Liver (tissue), 7 donors: ENCODE measurements at regions not wholly inside any gene's neighbourhood (a gene's known extent, or its start where the extent isn't known, plus 50 kb on each side); places are given as distances from the start of the nearest gene placed in this dataset.

Source experiments
- DNase-seq: peaks from one replicate; pipeline ENCODE4 v3.0.0-alpha.2; 2017; ENCODE audit warnings: low spot score
- H3K27ac ChIP-seq, 2 donors: one replicate each; pipeline ENCODE4 v1.7.0; 2013; ENCODE audit warnings: inconsistent platforms in 2 of 2, low read length in 2 of 2, control low read depth in 1 of 2, low read depth in 1 of 2, mild to moderate bottlenecking in 1 of 2
- H3K27me3 ChIP-seq, 4 donors: one replicate each; pipeline versions ENCODE4 v1.6.1 to v1.7.0; 2013; ENCODE audit warnings: low read length in 3 of 4, inconsistent platforms in 1 of 4, mild to moderate bottlenecking in 1 of 4, moderate library complexity in 1 of 4; ENCODE audit not compliant: control insufficient read depth in 4 of 4, insufficient read depth in 4 of 4
- H3K36me3 ChIP-seq, 4 donors: one replicate each; pipeline versions ENCODE4 v1.6.1 to v1.7.0; 2013; ENCODE audit warnings: low read length in 3 of 4, mild to moderate bottlenecking in 3 of 4, low read depth in 1 of 4, moderate library complexity in 1 of 4; ENCODE audit not compliant: control insufficient read depth in 4 of 4, insufficient read depth in 3 of 4
- H3K4me1 ChIP-seq, 4 donors: one replicate each; pipeline versions ENCODE4 v1.6.1 to v1.7.0; 2013; ENCODE audit warnings: low read length in 3 of 4, mild to moderate bottlenecking in 3 of 4, moderate library complexity in 1 of 4; ENCODE audit not compliant: control insufficient read depth in 4 of 4, insufficient read depth in 4 of 4
- H3K4me3 ChIP-seq, 3 donors: one replicate each; pipeline versions ENCODE4 v1.6.1 to v1.7.0; 2013; ENCODE audit warnings: low read length in 3 of 3, control low read depth in 1 of 3, low read depth in 1 of 3, mild to moderate bottlenecking in 1 of 3
- H3K9ac ChIP-seq, 2 donors: one replicate each; pipeline ENCODE4 v1.7.0; 2013; ENCODE audit warnings: low read length in 2 of 2, mild to moderate bottlenecking in 2 of 2, moderate library complexity in 2 of 2, control low read depth in 1 of 2, low read depth in 1 of 2
- H3K9me3 ChIP-seq, 4 donors: one replicate each; pipeline versions ENCODE4 v1.6.1 to v1.7.0; 2013; ENCODE audit warnings: low read length in 3 of 4; ENCODE audit not compliant: control insufficient read depth in 4 of 4
- ATF3 ChIP-seq: IDR thresholded peaks from 2 replicates; pipeline ENCODE4 v1.6.1; 2016; ENCODE audit warnings: antibody characterized with exemption
- EGR1 ChIP-seq, 2 donors: IDR thresholded peaks; 2 replicates each; pipeline ENCODE4 v1.6.1; 2016 to 2018; ENCODE audit warnings: antibody characterized with exemption in 2 of 2, low read depth in 2 of 2
- FOXA1 ChIP-seq: IDR thresholded peaks from 2 replicates; pipeline ENCODE4 v1.6.1; 2016; ENCODE audit warnings: antibody characterized with exemption
- FOXA2 ChIP-seq: IDR thresholded peaks from 2 replicates; pipeline ENCODE4 v1.6.1; 2016; ENCODE audit warnings: antibody characterized with exemption
- GABPA ChIP-seq, 2 donors: IDR thresholded peaks in 1 of 2; conservative IDR thresholded peaks in 1 of 2; 2 replicates each; pipeline ENCODE4 v1.6.1; 2016; ENCODE audit warnings: antibody characterized with exemption in 2 of 2, mild to moderate bottlenecking in 1 of 2, moderate library complexity in 1 of 2
- HNF4A ChIP-seq, 2 donors: conservative IDR thresholded peaks; 2 replicates each; pipeline ENCODE4 v1.6.1; 2016; ENCODE audit warnings: antibody characterized with exemption in 2 of 2, mild to moderate bottlenecking in 2 of 2
- HNF4G ChIP-seq: IDR thresholded peaks from 2 replicates; pipeline ENCODE4 v1.6.1; 2016; ENCODE audit warnings: antibody characterized with exemption
- JUND ChIP-seq, 2 donors: IDR thresholded peaks; 2 replicates each; pipeline ENCODE4 v1.6.1; 2016; ENCODE audit warnings: antibody characterized with exemption in 2 of 2
- MAX ChIP-seq: IDR thresholded peaks from 2 replicates; pipeline ENCODE4 v1.6.1; 2016; ENCODE audit warnings: antibody characterized with exemption
- NR2F2 ChIP-seq: IDR thresholded peaks from 2 replicates; pipeline ENCODE4 v1.6.1; 2016; ENCODE audit warnings: antibody characterized with exemption
- RAD21 ChIP-seq, 2 donors: IDR thresholded peaks; 2 replicates each; pipeline ENCODE4 v1.6.1; 2016; ENCODE audit warnings: antibody characterized with exemption in 2 of 2, mild to moderate bottlenecking in 2 of 2
- REST ChIP-seq: IDR thresholded peaks from 2 replicates; pipeline ENCODE4 v1.6.1; 2016; ENCODE audit warnings: antibody characterized with exemption, mild to moderate bottlenecking
- RXRA ChIP-seq, 2 donors: IDR thresholded peaks; 2 replicates each; pipeline ENCODE4 v1.6.1; 2017 to 2018; ENCODE audit warnings: antibody characterized with exemption in 2 of 2, mild to moderate bottlenecking in 1 of 2
- SP1 ChIP-seq: IDR thresholded peaks from 2 replicates; pipeline ENCODE4 v1.6.1; 2018; ENCODE audit warnings: antibody characterized with exemption, mild to moderate bottlenecking
- TAF1 ChIP-seq: conservative IDR thresholded peaks from 2 replicates; pipeline ENCODE4 v1.6.1; 2016; ENCODE audit warnings: antibody characterized with exemption, mild to moderate bottlenecking
- YY1 ChIP-seq: IDR thresholded peaks from 2 replicates; pipeline ENCODE4 v1.6.1; 2016; ENCODE audit warnings: antibody characterized with exemption, mild to moderate bottlenecking
- ZBTB33 ChIP-seq: IDR thresholded peaks from 2 replicates; pipeline ENCODE4 v1.6.1; 2016; ENCODE audit warnings: antibody characterized with exemption
- WGBS: extraction: QIAGEN DNeasy Blood & Tissue Kit; methylation state at CpG from one replicate; pipeline ENCODE4 v1.1.7; 2013; 5-methylcytosine and 5-hydroxymethylcytosine counted together
- donor health status: healthy.
- donor health status: healthy.
- donor health status: healthy.
- donor health status: healthy.

- Histone ChIP-seq H3K4me1 (no peaks in the 10 kb centered on the region), H3K9me3 (no peaks in the 10 kb centered on the region), H3K4me3 (no peak overlapping the region), H3K9ac (no peak overlapping the region), H3K36me3 (no peaks in the 10 kb centered on the region), H3K27ac (no peak overlapping the region), H3K27me3 (no peaks in the 10 kb centered on the region)
- 68% methylated on average over 5 of the region's 5 CpGs for WGBS
- TF ChIP-seq NR2F2: no peak
- TF ChIP-seq MAX: no peak
- no peak for TF ChIP-seq REST
- TF ChIP-seq ZBTB33: no peak
- no peak for TF ChIP-seq JUND (IDR thresholded peaks at IDR 0.05)
- no peak for TF ChIP-seq FOXA2
- TF ChIP-seq RAD21 (IDR thresholded peaks at IDR 0.05): no peak
- no peak for TF ChIP-seq SP1
- DNase-seq: no peak
Observed at GRCh38 chr9:105076729-105077128, 148.8 kb upstream of the ABCA1 start.

- TF ChIP-seq NR2F2 (no peak), ATF3 (no peak), HNF4G (no peak), TAF1 (no peak), RXRA (IDR thresholded peaks at IDR 0.05) (no peak), HNF4A (conservative IDR thresholded peaks at IDR 0.05) (no peak), YY1 (no peak), FOXA2 (no peak)
- no peaks in the 10 kb centered on the region for H3K4me1 ChIP-seq
- no peaks in the 10 kb centered on the region for H3K36me3 ChIP-seq
- H3K4me3 ChIP-seq: no peak overlapping the region
- no peak overlapping the region for H3K27ac ChIP-seq
- no peaks in the 10 kb centered on the region for H3K9me3 ChIP-seq
- WGBS: over 99% methylated on average over 2 of the region's 2 CpGs
- H3K27me3 ChIP-seq: no peaks in the 10 kb centered on the region
- H3K9ac ChIP-seq: no peak overlapping the region
- no peak for DNase-seq
Observed at GRCh38 chr9:105079457-105079856, 151.5 kb upstream of the ABCA1 start.

- Histone ChIP-seq H3K27ac (no peak overlapping the region), H3K9ac (no peak overlapping the region), H3K9me3 (no peaks in the 10 kb centered on the region), H3K27me3 (no peaks in the 10 kb centered on the region), H3K4me1 (no peaks in the 10 kb centered on the region), H3K4me3 (no peak overlapping the region), H3K36me3 (no peaks in the 10 kb centered on the region)
- no peak for DNase-seq
- TF ChIP-seq HNF4A (conservative IDR thresholded peaks at IDR 0.05) (no peak), NR2F2 (no peak), FOXA2 (no peak), TAF1 (no peak), GABPA (IDR thresholded peaks at IDR 0.05 in 1 of 2, conservative IDR thresholded peaks at IDR 0.05 in 1 of 2) (no peak), YY1 (no peak), MAX (no peak), RAD21 (IDR thresholded peaks at IDR 0.05) (no peak), SP1 (no peak), FOXA1 (no peak), REST (no peak), EGR1 (IDR thresholded peaks at IDR 0.05; ENCODE audit: low read depth in 2 of 2) (no peak)
- 76% methylated on average over 7 of the region's 7 CpGs for WGBS
Observed at GRCh38 chr9:105082843-105083242, 154.9 kb upstream of the ABCA1 start.
